NT2/D1 (cell line): ENCODE measurements at regions not wholly inside any gene's neighbourhood (a gene's known extent, or its start where the extent isn't known, plus 50 kb on each side); places are given as distances from the start of the nearest gene placed in this dataset.

Experiments used
- SUZ12 ChIP-seq: IDR thresholded peaks from 2 replicates; pipeline ENCODE4 v1.6.1; 2011; ENCODE audit not compliant: insufficient read length, insufficient read depth; ENCODE audit errors: extremely low read depth
- YY1 ChIP-seq: IDR thresholded peaks from 2 replicates; pipeline ENCODE4 v1.6.1; 2011; ENCODE audit not compliant: insufficient read length, insufficient read depth
- ZNF274 ChIP-seq: IDR thresholded peaks from 2 replicates; pipeline ENCODE4 v1.6.1; 2011; ENCODE audit warnings: mild to moderate bottlenecking, low read depth, low read length

DNA sequence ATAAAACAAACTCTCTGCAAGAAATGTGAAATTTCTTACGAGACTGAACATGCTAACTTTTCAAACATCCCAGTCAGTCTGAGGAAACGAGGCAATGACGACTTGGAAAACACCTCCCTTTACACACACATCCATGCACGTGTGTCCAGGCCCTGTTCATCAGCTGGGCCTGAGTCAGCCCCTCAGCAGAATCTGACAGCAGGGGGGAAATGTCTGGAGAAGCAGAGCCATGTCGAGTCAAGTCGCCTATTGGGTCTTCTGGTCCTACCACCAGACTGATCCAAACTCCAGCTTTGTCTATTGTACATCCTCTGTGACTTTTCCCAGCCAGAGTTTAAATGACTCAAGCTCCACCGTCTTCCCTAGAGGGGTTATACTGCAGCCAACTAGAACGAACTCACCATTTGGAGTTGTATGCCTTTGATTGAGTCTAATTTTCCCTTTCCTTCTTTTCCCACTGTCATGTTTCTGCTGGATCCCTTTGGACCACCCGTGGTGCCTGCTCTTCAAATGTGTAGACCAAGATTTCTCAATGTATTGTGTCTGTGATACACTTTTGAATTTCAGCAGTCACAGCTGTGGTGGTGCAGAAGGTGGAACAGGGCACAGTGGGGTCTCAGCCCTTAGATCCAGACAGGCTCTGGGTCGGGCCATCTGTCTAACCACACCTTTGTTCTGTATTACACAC is 254.0 kb downstream of the CDC5L start:
- TF ChIP-seq ZNF274 (no peak), SUZ12 (no peak), YY1 (no peak)
